Kidney epithelial cell (primary cell): ENCODE measurements at regions not wholly inside any gene's neighbourhood (a gene's known extent, or its start where the extent isn't known, plus 50 kb on each side); places are given as distances from the start of the nearest gene placed in this dataset.

Experiments
- DNase-seq: peaks from one replicate; pipeline ENCODE4 v3.0.0-alpha.2; 2010; ENCODE audit warnings: low read depth
- H3K27me3 ChIP-seq: 2 replicates; pipeline ENCODE4 v1.6.0; 2011; ENCODE audit warnings: low read length; ENCODE audit not compliant: control insufficient read depth, insufficient read depth
- H3K36me3 ChIP-seq: 2 replicates; pipeline ENCODE4 v1.5.1; 2011; ENCODE audit warnings: low read length; ENCODE audit not compliant: control insufficient read depth, insufficient read depth
- H3K4me3 ChIP-seq: 2 replicates; pipeline ENCODE4 v1.5.1; 2011; ENCODE audit warnings: low read depth, mild to moderate bottlenecking, control low read depth, low read length
- CTCF ChIP-seq: IDR thresholded peaks from 2 replicates; pipeline ENCODE4 v1.5.1; 2011; ENCODE audit warnings: mild to moderate bottlenecking, moderate library complexity, low read length, control low read depth, inconsistent platforms; ENCODE audit not compliant: insufficient read depth, poor library complexity, severe bottlenecking

- DNase-seq = no peak
- Histone ChIP-seq H3K27me3 (no peaks in the 10 kb centered on the region), H3K4me3 (no peak overlapping the region), H3K36me3 (no peaks in the 10 kb centered on the region)
- TF ChIP-seq CTCF = no peak
Observed at GRCh38 chr4:12929784-12930183, 554.4 kb downstream of the RAB28 start.

GRCh38 chr4:12928751-12929150 lies 555.4 kb downstream of the RAB28 start:
- TF ChIP-seq CTCF = no peak
- Histone ChIP-seq H3K27me3 (no peaks in the 10 kb centered on the region), H3K36me3 (no peaks in the 10 kb centered on the region), H3K4me3 (no peak overlapping the region)
- DNase-seq = no peak

GRCh38 chr4:12926189-12927066 lies 557.7 kb downstream of the RAB28 start:
- no peak for TF ChIP-seq CTCF
- DNase-seq = no peak
- no peak overlapping the region for H3K4me3 ChIP-seq
- no peaks in the 10 kb centered on the region for H3K36me3 ChIP-seq
- H3K27me3 ChIP-seq = no peaks in the 10 kb centered on the region

GRCh38 chr4:12924728-12925320 lies 559.3 kb downstream of the RAB28 start:
- no peak for DNase-seq
- Histone ChIP-seq H3K4me3 (no peak overlapping the region), H3K36me3 (no peaks in the 10 kb centered on the region), H3K27me3 (no peaks in the 10 kb centered on the region)
- no peak for TF ChIP-seq CTCF

- no peak for TF ChIP-seq CTCF
- Histone ChIP-seq H3K4me3 (no peak overlapping the region), H3K36me3 (no peaks in the 10 kb centered on the region), H3K27me3 (no peaks in the 10 kb centered on the region)
- DNase-seq = no peak
Observed at GRCh38 chr4:12924253-12924652, 559.9 kb downstream of the RAB28 start.

- Histone ChIP-seq H3K36me3 (no peaks in the 10 kb centered on the region), H3K27me3 (no peaks in the 10 kb centered on the region), H3K4me3 (no peak overlapping the region)
- no peak for DNase-seq
- no peak for TF ChIP-seq CTCF
Observed at GRCh38 chr4:12912896-12913418, 571.2 kb downstream of the RAB28 start.
